Panc1 (cell line): ENCODE measurements at regions not wholly inside any gene's neighbourhood (a gene's known extent, or its start where the extent isn't known, plus 50 kb on each side); places are given as distances from the start of the nearest gene placed in this dataset.

Experiments used
- ATAC-seq: fragments of 200-7000 bp; cut with Tn5 transposase; 2 replicates; pipeline ENCODE4 v1.9.1; 2020; ENCODE audit warnings: mild to moderate bottlenecking, moderate library complexity
- BruUV-seq: library from RNA; stranded (reverse); fragments of 400-500 nt; replicated peaks from 2 replicates; lab custom pipeline; 2021; lab: Mats Ljungman, UMichigan
- CTCF ChIA-PET: fragments of 300-600 bp; sonication (Branson Sonifier 250); formaldehyde crosslinking; loops from one replicate; lab custom pipeline; 2022; ENCODE audit warnings: antibody characterized with exemption; lab: Charles Lee
- POLR2A ChIA-PET: fragments of 300-600 bp; sonication (Branson Sonifier 250); formaldehyde crosslinking; loops from one replicate; lab custom pipeline; 2022; ENCODE audit warnings: antibody characterized with exemption; lab: Charles Lee
- DNase-seq: peaks from one replicate; pipeline ENCODE4 v3.0.0-alpha.2; 2010; ENCODE audit warnings: low read depth, low spot score
- H3K27ac ChIP-seq: 2 replicates; pipeline ENCODE4 v1.5.1; 2011; ENCODE audit warnings: mild to moderate bottlenecking, low read length, inconsistent platforms
- H3K27me3 ChIP-seq: fragments of 200-500 bp; sonication (Bioruptor generic); 2 replicates; pipeline ENCODE4 v1.6.0; 2014; ENCODE audit warnings: low read length, inconsistent platforms; ENCODE audit not compliant: control insufficient read depth, insufficient read depth
- H3K36me3 ChIP-seq: fragments of 200-500 bp; sonication (Bioruptor generic); 2 replicates; pipeline ENCODE4 v1.5.1; 2014; ENCODE audit warnings: inconsistent platforms, mild to moderate bottlenecking, low read length, moderate library complexity; ENCODE audit not compliant: control insufficient read depth, insufficient read depth
- H3K4me1 ChIP-seq: 2 replicates; pipeline ENCODE4 v1.5.1; 2011; ENCODE audit warnings: inconsistent platforms, mild to moderate bottlenecking, low read length, moderate library complexity; ENCODE audit not compliant: control insufficient read depth, insufficient read depth
- H3K4me3 ChIP-seq, 2 experiments: 2 replicates each; pipeline ENCODE4 v1.5.1; 2011 to 2012; ENCODE audit warnings: low read depth in 2 of 2, low read length in 2 of 2, mild to moderate bottlenecking in 2 of 2, inconsistent platforms in 1 of 2, moderate library complexity in 1 of 2
- H3K9me3 ChIP-seq: fragments of 200-500 bp; sonication (Bioruptor generic); 2 replicates; pipeline ENCODE4 v1.5.1; 2014; ENCODE audit warnings: low read depth, mild to moderate bottlenecking, inconsistent platforms, low read length, moderate library complexity; ENCODE audit not compliant: control insufficient read depth, insufficient read depth
- SIN3A ChIP-seq: IDR thresholded peaks from 2 replicates; pipeline ENCODE4 v1.6.1; 2012; ENCODE audit warnings: low read depth, mild to moderate bottlenecking, low read length, moderate library complexity, borderline replicate concordance; ENCODE audit not compliant: insufficient read depth
- TCF7L2 ChIP-seq: IDR thresholded peaks from 2 replicates; pipeline ENCODE4 v1.6.1; 2011; ENCODE audit warnings: mild to moderate bottlenecking, low read depth, low read length, inconsistent platforms
- in situ Hi-C: cut with HindIII; loops from 2 replicates; pipeline ENCODE4 v1.10.0; 2016; ENCODE audit warnings: low sequenced_read_pairs, low pct_unique_long_range_greater_than_20kb
- intact Hi-C: fragments of 100-400 bp; cut with micrococcal nuclease; formaldehyde crosslinking; loops from one replicate; pipeline ENCODE4 v1.10.0; 2022; ENCODE audit not compliant: unreplicated experiment
- TF ChIP-seq, protein P1 (sequence below), 2 experiments: IDR thresholded peaks; 2 replicates each; pipeline ENCODE4 v1.6.1; 2011 to 2012; ENCODE audit warnings: low read depth in 2 of 2, control low read depth in 1 of 2, low read length in 1 of 2, mild to moderate bottlenecking in 1 of 2, moderate library complexity in 1 of 2; ENCODE audit not compliant: insufficient read depth in 1 of 2
- TF ChIP-seq, protein P2 (sequence below): fragments of 450-650 bp; IDR thresholded peaks from 2 replicates; pipeline ENCODE4 v1.5.1; 2017; ENCODE audit warnings: mild to moderate bottlenecking

DNA sequence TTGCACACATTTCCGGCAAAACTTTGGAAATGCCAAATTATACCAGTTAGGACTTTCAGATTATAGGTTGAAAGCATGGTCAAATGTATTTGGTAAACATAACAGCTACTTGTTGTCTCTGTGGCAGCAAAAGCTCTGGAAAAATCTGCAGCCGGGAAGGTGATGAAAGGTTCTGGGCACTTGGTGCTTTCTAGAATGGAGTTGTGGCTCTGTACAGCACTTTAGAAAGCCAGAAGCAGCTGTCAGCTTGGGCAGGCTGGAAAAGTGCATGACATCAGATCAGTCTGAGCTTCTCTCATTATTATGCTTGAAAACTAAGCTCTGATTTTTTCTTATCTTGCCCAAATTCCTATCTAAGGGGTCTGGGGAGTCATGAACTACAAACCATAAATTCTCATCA is 118.6 kb upstream of the MAST4 start:
- Histone ChIP-seq H3K4me3 (no peak overlapping the region), H3K27ac (no peak overlapping the region), H3K9me3 (no peaks in the 10 kb centered on the region), H3K4me1 (no peaks in the 10 kb centered on the region), H3K27me3 (no peaks in the 10 kb centered on the region), H3K36me3 (no peaks in the 10 kb centered on the region)
- intact Hi-C loops (no loop called here), in situ Hi-C loops (no loop called here)
- no peak for ATAC-seq
- POLR2A ChIA-PET = no interaction called here
- no peak for DNase-seq
- CTCF ChIA-PET = no interaction called here
- BruUV-seq = no TSS peak
- TF ChIP-seq, protein P1, sequence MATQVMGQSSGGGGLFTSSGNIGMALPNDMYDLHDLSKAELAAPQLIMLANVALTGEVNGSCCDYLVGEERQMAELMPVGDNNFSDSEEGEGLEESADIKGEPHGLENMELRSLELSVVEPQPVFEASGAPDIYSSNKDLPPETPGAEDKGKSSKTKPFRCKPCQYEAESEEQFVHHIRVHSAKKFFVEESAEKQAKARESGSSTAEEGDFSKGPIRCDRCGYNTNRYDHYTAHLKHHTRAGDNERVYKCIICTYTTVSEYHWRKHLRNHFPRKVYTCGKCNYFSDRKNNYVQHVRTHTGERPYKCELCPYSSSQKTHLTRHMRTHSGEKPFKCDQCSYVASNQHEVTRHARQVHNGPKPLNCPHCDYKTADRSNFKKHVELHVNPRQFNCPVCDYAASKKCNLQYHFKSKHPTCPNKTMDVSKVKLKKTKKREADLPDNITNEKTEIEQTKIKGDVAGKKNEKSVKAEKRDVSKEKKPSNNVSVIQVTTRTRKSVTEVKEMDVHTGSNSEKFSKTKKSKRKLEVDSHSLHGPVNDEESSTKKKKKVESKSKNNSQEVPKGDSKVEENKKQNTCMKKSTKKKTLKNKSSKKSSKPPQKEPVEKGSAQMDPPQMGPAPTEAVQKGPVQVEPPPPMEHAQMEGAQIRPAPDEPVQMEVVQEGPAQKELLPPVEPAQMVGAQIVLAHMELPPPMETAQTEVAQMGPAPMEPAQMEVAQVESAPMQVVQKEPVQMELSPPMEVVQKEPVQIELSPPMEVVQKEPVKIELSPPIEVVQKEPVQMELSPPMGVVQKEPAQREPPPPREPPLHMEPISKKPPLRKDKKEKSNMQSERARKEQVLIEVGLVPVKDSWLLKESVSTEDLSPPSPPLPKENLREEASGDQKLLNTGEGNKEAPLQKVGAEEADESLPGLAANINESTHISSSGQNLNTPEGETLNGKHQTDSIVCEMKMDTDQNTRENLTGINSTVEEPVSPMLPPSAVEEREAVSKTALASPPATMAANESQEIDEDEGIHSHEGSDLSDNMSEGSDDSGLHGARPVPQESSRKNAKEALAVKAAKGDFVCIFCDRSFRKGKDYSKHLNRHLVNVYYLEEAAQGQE (IDR thresholded peaks at IDR 0.05; ENCODE audit: insufficient read depth in 1 of 2, low read depth in 2 of 2, low read length in 1 of 2) = no peak
- no peak for TF ChIP-seq SIN3A

DNA sequence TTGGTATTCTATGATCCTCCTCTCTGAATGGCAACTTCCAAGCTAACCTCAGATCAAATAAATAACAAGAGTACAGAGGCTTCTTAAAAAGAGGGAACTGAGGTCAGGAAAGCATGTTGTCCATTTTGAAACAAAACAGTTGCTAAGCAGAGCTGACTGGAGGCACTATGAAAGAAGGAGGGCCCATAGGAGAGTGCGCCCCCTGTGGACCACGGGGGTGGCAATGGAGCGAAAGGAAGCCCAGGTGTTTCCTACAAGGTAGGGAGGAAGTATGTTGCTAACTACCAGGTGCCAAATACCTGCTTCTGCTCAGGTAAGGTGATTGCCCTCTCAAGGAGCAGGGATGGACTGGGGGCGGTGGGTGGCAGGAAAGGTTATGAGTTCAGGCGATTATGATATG is 101.8 kb upstream of the MAST4 start:
- no TSS peak for BruUV-seq
- no peaks in the 10 kb centered on the region for H3K9me3 ChIP-seq
- no peaks in the 10 kb centered on the region for H3K27me3 ChIP-seq
- intact Hi-C loops (no loop called here), in situ Hi-C loops (no loop called here)
- POLR2A ChIA-PET = no interaction called here
- TF ChIP-seq, protein P2, sequence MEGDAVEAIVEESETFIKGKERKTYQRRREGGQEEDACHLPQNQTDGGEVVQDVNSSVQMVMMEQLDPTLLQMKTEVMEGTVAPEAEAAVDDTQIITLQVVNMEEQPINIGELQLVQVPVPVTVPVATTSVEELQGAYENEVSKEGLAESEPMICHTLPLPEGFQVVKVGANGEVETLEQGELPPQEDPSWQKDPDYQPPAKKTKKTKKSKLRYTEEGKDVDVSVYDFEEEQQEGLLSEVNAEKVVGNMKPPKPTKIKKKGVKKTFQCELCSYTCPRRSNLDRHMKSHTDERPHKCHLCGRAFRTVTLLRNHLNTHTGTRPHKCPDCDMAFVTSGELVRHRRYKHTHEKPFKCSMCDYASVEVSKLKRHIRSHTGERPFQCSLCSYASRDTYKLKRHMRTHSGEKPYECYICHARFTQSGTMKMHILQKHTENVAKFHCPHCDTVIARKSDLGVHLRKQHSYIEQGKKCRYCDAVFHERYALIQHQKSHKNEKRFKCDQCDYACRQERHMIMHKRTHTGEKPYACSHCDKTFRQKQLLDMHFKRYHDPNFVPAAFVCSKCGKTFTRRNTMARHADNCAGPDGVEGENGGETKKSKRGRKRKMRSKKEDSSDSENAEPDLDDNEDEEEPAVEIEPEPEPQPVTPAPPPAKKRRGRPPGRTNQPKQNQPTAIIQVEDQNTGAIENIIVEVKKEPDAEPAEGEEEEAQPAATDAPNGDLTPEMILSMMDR = peak; percentile 11; the same call in 1 of the 2 replicates
- TF ChIP-seq, protein P1 (IDR thresholded peaks at IDR 0.05; ENCODE audit: insufficient read depth in 1 of 2, low read depth in 2 of 2, low read length in 1 of 2) = no peak
- no peak for TF ChIP-seq TCF7L2
- CTCF ChIA-PET = no interaction called here
- no peak overlapping the region for H3K4me3 ChIP-seq
- no peaks in the 10 kb centered on the region for H3K36me3 ChIP-seq
- H3K27ac ChIP-seq = no peak overlapping the region
- no peaks in the 10 kb centered on the region for H3K4me1 ChIP-seq
- no peak for ATAC-seq
- no peak for DNase-seq
